OCI-LY7 (cell line): ENCODE measurements at regions not wholly inside any gene's neighbourhood (a gene's known extent, or its start where the extent isn't known, plus 50 kb on each side); places are given as distances from the start of the nearest gene placed in this dataset.

Source experiments
- BruUV-seq: library from RNA; stranded (reverse); fragments of 400-500 nt; replicated peaks from 2 replicates; lab custom pipeline; 2021; lab: Mats Ljungman, UMichigan
- CTCF ChIA-PET: fragments of 300-600 bp; sonication (Branson Sonifier 250); formaldehyde crosslinking; loops from one replicate; lab custom pipeline; 2022; ENCODE audit warnings: antibody characterized with exemption; ENCODE audit not compliant: unreplicated experiment; lab: Charles Lee
- POLR2A ChIA-PET: fragments of 300-600 bp; sonication (Branson Sonifier 250); formaldehyde crosslinking; loops from one replicate; lab custom pipeline; 2022; ENCODE audit warnings: antibody characterized with exemption; lab: Charles Lee
- DNase-seq: peaks from one replicate; pipeline ENCODE4 v3.0.0-alpha.2; 2015; ENCODE audit warnings: low spot score
- H2AFZ ChIP-seq: fragments of 200-600 bp; sonication (generic), shearing (Covaris generic); 2 replicates; pipeline ENCODE4 v1.6.1; 2014; ENCODE audit warnings: mild to moderate bottlenecking, antibody characterized with exemption, low read length, moderate library complexity
- H3K27ac ChIP-seq: fragments of 200-600 bp; sonication (generic); 2 replicates; pipeline ENCODE4 v1.5.1; 2014; ENCODE audit warnings: mixed run types, low read depth, mild to moderate bottlenecking, moderate library complexity, low read length, inconsistent platforms; ENCODE audit not compliant: poor library complexity, severe bottlenecking
- H3K36me3 ChIP-seq: fragments of 200-600 bp; sonication (generic); 2 replicates; pipeline ENCODE4 v1.6.1; 2014; ENCODE audit warnings: mild to moderate bottlenecking, antibody characterized with exemption, low read length, moderate library complexity, mixed read lengths; ENCODE audit not compliant: insufficient read depth
- H3K4me1 ChIP-seq: fragments of 200-600 bp; sonication (generic); 2 replicates; pipeline ENCODE4 v1.5.1; 2014; ENCODE audit warnings: mild to moderate bottlenecking, low read length; ENCODE audit not compliant: insufficient read depth, poor library complexity, severe bottlenecking
- H3K4me2 ChIP-seq: fragments of 200-600 bp; sonication (generic); 2 replicates; pipeline ENCODE4 v1.6.1; 2014; ENCODE audit warnings: mild to moderate bottlenecking, low read length
- H3K4me3 ChIP-seq: fragments of 200-600 bp; sonication (generic); 2 replicates; pipeline ENCODE4 v1.5.1; 2014; ENCODE audit warnings: mild to moderate bottlenecking, low read depth, low read length; ENCODE audit not compliant: poor library complexity, severe bottlenecking
- H3K79me2 ChIP-seq: fragments of 200-600 bp; sonication (generic); 2 replicates; pipeline ENCODE4 v1.6.1; 2016; ENCODE audit warnings: low read depth, mild to moderate bottlenecking, low read length, moderate library complexity, mixed read lengths; ENCODE audit not compliant: insufficient read depth
- H3K9me2 ChIP-seq: fragments of 200-600 bp; sonication (generic); 2 replicates; pipeline ENCODE4 v1.6.1; 2016; ENCODE audit warnings: mild to moderate bottlenecking, low read length, mixed read lengths; ENCODE audit not compliant: insufficient read depth
- H3K9me3 ChIP-seq: fragments of 200-600 bp; sonication (generic); 2 replicates; pipeline ENCODE4 v1.6.1; 2014; ENCODE audit warnings: mild to moderate bottlenecking, mixed run types, low read length, mixed read lengths
- H4K20me1 ChIP-seq: fragments of 200-600 bp; sonication (generic); 2 replicates; pipeline ENCODE4 v1.6.1; 2014; ENCODE audit warnings: mild to moderate bottlenecking, antibody characterized with exemption, low read length, moderate library complexity, mixed read lengths; ENCODE audit not compliant: insufficient read depth
- EZH2phosphoT487 ChIP-seq: fragments of 200-600 bp; sonication (generic); IDR thresholded peaks from 2 replicates; pipeline ENCODE4 v1.6.1; 2018; ENCODE audit warnings: low read depth, borderline replicate concordance, mild to moderate bottlenecking, mixed run types, antibody characterized with exemption, low read length, moderate library complexity, mixed read lengths
- intact Hi-C: fragments of 100-400 bp; cut with micrococcal nuclease; formaldehyde crosslinking; loops from one replicate; pipeline ENCODE4 v1.10.0; 2022; ENCODE audit not compliant: unreplicated experiment
- TF ChIP-seq, protein P1 (sequence below): fragments of 200-600 bp; sonication (generic); conservative IDR thresholded peaks from 2 replicates; pipeline ENCODE4 v1.5.1; 2014; ENCODE audit warnings: mild to moderate bottlenecking, antibody characterized with exemption, low read length, moderate library complexity, mixed read lengths

DNA sequence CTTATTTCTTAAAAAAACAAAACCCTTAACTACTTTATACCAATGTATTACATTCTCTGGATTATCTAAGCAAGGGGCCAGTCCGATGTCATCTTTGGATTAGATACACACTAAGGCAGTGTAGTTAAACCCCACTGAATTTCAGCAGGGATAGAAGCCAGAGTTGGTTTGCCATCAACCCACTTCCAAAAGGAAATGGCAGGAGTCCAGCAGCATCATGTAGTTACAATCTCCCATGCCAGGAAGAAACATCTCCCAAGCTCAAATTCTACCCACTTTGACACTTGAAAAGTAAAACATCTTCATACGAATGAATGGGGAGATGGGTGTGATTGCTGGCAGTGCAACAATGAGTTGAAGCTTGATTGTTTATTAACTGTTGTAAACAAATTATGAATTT lies 203.5 kb upstream of the PLXNC1 start:
- TF ChIP-seq, protein P1, sequence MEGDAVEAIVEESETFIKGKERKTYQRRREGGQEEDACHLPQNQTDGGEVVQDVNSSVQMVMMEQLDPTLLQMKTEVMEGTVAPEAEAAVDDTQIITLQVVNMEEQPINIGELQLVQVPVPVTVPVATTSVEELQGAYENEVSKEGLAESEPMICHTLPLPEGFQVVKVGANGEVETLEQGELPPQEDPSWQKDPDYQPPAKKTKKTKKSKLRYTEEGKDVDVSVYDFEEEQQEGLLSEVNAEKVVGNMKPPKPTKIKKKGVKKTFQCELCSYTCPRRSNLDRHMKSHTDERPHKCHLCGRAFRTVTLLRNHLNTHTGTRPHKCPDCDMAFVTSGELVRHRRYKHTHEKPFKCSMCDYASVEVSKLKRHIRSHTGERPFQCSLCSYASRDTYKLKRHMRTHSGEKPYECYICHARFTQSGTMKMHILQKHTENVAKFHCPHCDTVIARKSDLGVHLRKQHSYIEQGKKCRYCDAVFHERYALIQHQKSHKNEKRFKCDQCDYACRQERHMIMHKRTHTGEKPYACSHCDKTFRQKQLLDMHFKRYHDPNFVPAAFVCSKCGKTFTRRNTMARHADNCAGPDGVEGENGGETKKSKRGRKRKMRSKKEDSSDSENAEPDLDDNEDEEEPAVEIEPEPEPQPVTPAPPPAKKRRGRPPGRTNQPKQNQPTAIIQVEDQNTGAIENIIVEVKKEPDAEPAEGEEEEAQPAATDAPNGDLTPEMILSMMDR: no peak
- no peak for TF ChIP-seq EZH2phosphoT487
- Histone ChIP-seq H3K9me3 (no peaks in the 10 kb centered on the region), H2AFZ (no peak overlapping the region), H3K4me1 (no peaks in the 10 kb centered on the region), H4K20me1 (no peaks in the 10 kb centered on the region), H3K4me2 (no peak overlapping the region), H3K9me2 (no peaks in the 10 kb centered on the region), H3K4me3 (no peak overlapping the region), H3K79me2 (no peaks in the 10 kb centered on the region), H3K36me3 (no peaks in the 10 kb centered on the region), H3K27ac (no peak overlapping the region)
- CTCF ChIA-PET: no interaction called here
- BruUV-seq: no TSS peak
- POLR2A ChIA-PET: interaction anchor here (0.6 kb wide), 1 partner anchor 35 kb away, joined by 4 read pairs; no protein-coding TSS in a partner anchor
- no peak for DNase-seq
- intact Hi-C loops: no loop called here

DNA sequence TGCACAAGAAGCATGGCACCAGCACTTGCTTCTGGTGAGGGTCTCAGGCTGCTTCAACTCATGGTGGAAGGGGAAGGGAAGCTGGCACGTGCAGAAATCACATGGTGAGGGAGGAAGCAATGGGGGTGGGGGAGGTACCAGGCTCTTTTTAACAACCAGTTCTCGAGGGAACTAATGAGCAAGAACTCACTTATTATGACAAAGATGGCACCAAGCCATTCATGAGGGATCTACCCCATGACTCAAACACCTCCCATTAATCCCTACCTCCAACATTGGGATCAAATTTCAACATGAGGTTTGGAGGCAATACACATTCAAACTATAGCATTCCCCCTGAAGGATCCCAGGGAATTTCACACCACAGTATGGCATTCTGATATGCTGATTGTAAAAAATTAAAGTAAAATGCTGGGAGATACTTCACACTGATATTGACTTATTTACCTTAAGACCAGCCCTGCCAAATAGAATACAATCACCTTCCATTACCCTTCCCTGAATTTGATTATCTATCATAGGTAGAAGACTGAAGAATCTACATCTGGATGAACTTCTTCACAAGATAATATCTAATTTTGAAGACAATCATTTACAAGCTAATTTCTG lies 201.7 kb upstream of the PLXNC1 start:
- Histone ChIP-seq H3K9me3 (no peaks in the 10 kb centered on the region), H3K27ac (no peak overlapping the region), H4K20me1 (no peaks in the 10 kb centered on the region), H3K79me2 (no peaks in the 10 kb centered on the region), H3K4me1 (no peaks in the 10 kb centered on the region), H2AFZ (no peak overlapping the region), H3K4me3 (no peak overlapping the region), H3K9me2 (no peaks in the 10 kb centered on the region), H3K4me2 (no peak overlapping the region), H3K36me3 (no peaks in the 10 kb centered on the region)
- CTCF ChIA-PET: no interaction called here
- TF ChIP-seq, protein P1: no peak
- TF ChIP-seq EZH2phosphoT487: no peak
- POLR2A ChIA-PET: no interaction called here
- BruUV-seq: no TSS peak
- intact Hi-C loops: no loop called here
- DNase-seq: no peak

DNA sequence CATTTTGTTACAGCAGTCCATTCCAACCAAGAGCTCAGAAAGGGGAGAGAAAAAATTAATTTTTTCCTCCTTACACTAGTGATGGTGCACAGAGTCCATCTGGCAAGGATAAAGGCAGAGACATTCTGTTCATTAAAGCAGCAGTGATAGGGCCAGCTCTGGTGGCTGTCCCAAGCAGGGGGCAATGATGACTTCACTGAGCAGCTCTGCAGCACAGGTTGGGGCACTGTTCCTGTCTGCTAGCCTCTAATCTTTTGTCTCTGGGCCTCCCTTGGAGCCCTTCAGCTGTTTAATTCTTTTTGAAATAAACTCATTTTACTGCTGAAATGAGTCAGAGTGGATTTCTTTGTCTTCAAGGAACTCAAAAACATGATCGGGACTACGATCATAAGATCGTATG lies 200.9 kb upstream of the PLXNC1 start:
- Histone ChIP-seq H3K27ac (no peak overlapping the region), H3K9me2 (no peaks in the 10 kb centered on the region), H4K20me1 (no peaks in the 10 kb centered on the region), H2AFZ (no peak overlapping the region), H3K4me1 (no peaks in the 10 kb centered on the region), H3K9me3 (no peaks in the 10 kb centered on the region), H3K4me3 (no peak overlapping the region), H3K79me2 (no peaks in the 10 kb centered on the region), H3K4me2 (no peak overlapping the region), H3K36me3 (no peaks in the 10 kb centered on the region)
- intact Hi-C loops: no loop called here
- no peak for DNase-seq
- TF ChIP-seq EZH2phosphoT487: no peak
- TF ChIP-seq, protein P1: no peak
- ChIA-PET POLR2A (interaction anchor here (0.6 kb wide), 1 partner anchor 8 kb away, joined by 6 read pairs; no protein-coding TSS in a partner anchor), CTCF (no interaction called here)
- BruUV-seq: no TSS peak
